Activated CD8-positive, alpha-beta memory T cell treated with anti-CD3 and anti-CD28 coated beads for 24 hours (primary cell): ENCODE measurements at regions not wholly inside any gene's neighbourhood (a gene's known extent, or its start where the extent isn't known, plus 50 kb on each side); places are given as distances from the start of the nearest gene placed in this dataset.
"Not testable (repeated sequence)": the region's sequence is repeated elsewhere in the genome, so short reads cannot be mapped to it uniquely, and the experiment has no call there.

Experiments
- DNase-seq: peaks from one replicate; pipeline ENCODE4 v3.0.0-alpha.2; 2020

DNA sequence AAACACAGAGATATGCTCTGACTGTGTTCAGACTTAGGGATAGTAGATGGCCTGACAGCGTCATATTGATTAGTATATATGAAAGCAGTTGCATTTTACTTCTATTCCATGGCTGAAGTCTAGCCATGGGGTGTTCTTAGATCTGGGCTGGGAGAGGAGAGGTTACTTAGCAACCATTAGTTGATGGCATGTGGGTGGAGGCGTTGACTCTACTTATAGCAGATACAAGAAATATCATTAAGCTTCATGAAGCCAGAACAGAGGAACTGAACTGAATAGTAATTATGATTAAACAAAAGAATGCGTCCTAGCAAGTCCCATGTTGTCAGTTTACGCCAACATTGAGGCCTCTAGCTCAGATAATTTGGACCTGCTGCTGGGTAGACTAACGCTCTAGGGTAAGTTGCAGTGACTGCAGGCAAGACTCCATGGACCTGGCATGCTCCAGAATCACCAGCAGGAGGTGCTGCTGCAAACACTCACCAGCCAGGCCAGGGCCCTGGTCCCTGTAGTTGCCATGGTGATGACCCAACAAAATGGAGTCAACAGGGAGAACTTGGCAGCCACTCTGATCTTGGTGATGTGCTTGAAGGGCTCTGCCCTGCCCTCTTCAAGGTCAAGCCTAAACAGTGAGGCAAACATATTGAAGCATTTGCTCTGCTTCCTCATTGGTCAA is 477.3 kb downstream of the PREX1 start:
- DNase-seq = no peak

DNA sequence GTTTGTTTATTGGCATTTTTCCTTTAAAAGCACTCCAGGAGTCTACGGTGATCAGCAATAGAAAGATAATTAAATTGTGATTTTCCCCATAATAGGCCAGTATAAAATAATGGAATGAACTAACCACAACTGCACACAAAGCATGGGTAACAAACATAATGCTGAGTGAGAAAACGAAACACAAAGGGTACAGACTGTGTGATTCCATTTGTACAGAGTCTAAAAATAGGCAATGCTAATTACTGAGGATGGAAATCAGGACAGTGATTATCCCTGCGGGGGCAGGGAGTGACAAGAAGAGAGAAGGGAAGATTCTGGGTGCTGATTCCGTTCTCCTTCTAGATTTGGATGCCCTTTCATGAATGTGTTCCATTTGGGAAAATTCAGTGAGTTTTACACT is 478.1 kb downstream of the PREX1 start:
- no peak for DNase-seq

DNA sequence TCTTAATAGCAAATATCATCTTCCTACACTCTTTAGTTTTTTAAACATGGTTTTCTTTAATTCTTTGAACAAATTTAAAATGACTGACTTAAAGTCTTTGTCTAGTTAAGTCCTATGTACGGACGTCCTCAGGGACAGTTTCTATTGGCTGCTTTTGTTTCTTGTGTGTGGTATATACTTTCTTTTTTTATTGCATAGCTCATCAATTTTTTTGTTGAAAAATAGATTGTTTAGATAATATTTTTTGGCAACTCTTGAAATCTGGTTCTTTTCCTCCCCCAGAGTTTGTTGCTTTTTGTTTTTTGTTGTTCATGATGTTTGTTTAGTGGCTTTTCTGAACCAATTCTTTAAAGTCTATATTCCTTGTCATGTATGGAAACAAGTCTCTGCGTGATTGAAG is 479.8 kb downstream of the PREX1 start:
- no peak for DNase-seq

DNA sequence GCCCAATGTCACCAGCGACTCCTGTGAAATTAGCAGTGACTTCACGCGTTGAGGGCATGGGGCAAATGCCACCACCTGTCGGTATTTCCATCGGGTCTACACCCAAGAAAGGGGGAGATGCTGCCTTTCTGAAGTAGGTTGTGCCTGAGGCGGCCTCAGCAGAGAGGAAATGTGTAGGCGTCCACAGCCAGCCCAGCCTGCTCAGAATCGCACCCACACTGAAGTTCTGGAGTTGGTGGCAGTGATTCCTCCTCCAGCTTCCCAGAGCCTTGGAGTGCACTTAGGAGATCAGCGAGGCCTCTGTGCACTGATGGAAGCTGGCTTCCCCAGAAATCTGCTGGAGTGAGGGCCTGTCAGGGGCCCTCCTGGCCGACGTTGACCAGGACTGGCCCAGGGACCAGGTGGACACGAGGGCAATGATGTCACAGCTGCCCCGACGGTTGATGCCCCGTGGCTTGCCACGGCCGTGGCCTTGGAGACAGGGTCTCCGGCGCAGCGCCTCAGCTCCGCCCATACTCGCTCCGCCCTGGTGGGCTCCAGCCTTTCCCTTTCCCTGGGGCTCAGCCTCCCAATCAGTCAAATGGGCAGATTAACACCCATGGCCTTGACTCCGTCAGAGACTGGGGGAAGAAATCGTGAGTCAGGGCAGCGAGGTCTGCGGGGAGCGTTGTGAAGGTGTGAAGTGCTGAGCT is 484.8 kb downstream of the PREX1 start:
- DNase-seq = no peak

DNA sequence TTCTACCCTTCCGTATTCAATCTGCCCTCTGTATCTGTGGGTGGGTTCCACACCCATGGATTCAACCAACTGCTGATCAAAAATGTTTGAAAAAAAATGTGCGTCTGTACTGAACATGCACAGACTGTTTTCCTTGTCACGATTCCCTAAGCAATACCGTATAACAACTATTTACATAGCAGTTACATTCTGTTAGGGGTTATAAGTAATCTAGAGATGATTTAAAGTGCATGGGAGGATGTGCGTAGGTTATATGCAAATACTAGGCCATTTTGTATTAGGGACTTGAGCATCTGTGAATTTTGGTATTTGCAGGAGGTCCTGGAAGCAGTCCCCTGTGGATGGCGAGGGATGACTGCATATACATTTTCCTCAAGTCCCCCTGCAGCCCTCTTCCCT is 486.9 kb downstream of the PREX1 start:
- no peak for DNase-seq

DNA sequence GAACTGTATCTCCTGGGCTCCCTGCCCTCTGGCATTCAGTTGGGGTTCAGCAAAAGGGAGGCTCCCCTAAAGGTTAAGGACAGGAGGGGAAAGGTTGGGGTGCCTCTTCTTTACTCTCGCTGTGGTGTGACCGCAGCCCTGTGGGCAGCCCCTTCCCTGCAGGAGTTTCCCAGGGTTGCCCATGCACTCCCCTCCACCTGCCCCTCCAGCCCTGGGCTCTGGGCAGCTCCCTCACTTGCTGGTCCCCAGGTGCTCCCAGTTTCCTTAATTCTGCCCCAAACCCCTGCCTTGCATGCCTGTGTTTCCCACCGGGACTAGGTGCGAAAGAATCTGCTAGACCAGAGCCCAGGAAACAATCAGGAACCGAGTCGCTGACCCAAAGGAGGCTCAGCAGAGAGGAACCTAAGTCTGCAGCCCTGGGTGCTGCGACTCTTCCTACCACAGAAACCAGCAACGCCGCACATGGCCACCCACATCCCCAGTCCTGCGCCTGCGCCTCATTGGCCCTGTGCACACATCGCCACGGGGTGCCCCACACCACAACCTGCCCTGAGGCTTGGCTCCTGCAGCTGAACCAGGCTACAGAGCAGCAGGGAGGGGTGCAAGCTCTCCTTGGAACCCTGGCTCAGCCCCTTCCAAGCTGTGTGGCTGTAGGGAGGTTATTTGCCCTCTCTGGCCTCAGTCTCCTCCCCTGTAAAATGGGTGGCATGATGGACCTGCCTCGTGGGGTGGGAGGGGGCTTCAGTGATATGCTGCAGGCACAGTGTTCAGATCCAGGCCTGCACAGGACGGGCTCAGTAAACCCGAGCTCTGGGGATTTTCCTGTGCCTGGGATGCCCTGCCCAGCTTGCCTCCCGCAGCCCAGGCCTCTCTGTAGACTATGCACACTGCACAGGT is 487.6 kb downstream of the PREX1 start:
- no peak for DNase-seq

DNA sequence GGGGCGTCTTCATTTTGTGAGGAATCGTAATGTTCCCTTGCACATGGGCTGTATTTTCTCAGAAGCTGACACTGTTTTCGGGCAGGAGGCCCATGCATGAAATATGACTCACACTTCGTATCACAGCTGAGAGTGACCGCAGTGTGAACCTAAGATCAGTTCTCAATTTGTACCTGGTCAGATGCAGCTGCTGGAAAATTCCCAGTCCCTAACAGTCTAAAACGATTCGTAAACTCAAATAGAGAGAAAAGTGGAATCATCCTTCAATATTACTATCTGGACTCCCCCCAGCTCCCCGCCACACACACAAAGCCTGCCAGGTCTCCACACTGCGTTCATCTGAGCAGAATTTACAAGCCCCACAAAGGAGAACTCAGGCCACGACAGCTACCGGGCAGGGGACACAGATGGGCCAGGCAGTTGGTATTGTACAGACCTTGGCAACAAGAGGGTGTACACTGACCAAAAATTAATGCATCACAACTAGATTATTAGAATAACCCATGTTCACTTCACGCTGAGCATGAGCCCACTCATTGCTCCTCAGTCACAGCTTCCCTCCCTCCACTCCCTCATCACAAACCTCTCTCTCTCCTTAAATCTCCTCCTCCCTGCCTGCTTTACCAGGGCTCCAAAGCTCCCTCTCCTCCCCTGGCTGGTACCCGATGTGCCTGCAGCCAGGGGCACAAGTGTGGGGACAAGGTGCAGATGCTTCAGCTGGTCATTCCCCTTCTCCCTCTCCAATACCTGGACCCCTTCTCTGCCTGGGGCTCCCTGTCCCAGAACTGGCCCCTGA is 488.4 kb downstream of the PREX1 start:
- no peak for DNase-seq

DNA sequence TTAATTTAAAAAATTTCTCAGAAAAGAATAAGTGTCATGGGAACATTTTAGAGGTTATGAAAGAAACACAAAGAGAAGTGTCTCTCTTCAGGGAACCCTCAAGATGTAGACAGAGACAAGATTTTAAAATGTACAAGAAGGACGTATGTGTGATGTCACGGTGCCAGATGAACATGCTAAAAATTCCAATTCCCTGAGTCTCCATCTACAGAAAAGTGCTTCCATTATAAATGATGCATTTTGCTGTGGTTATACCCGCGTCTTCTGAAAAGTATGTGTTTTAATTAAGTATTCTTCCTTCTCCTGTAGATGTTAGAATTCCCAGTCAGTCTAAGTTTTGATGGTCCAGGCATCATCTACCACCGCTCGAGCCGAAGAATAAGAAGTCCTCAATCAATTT is 489.1 kb downstream of the PREX1 start:
- DNase-seq = no peak

DNA sequence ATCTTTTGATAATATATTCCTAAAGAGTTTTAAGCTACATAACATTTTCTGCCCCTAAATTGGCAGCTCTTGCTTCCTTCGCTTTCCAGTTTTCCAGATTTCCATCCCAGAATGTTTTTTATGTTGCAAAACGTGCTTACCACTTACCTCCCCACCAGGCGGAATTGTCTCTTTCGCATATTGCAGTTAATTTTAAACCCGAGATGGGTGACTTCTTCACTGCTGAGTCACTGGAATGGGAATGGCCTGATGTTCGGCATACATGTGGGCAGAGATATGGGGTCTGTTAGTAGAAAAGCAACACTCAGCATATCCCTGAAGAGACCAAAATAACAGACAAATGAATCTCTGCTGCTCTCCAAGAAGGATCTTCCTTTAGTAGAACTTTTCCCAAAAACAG is 491.2 kb downstream of the PREX1 start:
- no peak for DNase-seq

DNA sequence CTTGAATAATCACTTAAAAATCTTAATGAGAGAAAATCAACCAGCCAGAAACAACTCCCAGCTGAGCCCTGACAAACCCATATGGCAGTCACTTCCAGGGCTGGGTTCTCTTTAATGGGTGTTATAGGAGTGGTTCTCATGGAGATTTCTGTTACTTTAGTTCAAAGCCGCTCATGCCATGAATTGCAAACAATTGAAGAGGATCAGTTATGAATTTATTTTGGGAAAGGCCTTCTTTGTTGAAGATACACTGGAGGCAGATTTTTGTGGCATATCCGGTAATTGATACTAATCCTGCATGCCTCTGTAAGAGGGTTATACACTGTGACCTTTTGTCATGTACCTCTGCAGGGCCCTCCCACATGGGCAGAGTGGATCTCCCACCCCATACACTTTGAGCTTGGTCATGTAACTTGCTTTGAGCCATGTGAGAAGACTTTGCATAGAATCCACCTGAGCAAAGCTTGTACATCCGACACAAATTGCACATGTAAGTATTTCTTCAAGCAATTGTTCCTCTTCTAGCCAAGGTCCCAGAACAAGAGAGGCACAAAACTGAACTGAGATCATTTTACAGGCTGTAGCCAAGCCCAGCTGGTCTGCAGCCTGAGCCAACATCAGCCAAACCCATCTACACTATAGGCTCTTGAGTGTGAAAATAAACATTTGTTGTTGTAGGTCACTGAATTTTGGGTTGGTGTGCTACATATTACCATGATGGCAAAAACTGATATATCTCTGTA is 492.3 kb downstream of the PREX1 start:
- DNase-seq = no peak

DNA sequence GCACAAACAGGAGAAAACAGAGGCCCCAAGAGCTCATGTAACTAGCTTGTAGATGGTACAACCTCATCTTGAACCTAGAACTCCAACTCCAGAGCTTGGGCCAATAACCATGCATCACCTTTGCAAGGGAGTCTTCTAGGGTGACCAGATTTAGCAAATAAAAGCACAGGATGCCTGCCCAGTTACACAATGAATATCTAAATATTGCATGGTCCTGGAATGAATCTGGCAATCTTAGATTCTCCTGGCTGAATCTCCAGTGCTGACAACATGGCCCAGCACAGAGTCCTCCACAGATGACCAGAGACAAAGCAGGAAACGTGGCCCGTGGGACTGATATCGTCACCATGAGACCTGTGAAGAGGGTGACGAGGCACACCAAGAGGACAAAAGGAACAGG is 494.1 kb downstream of the PREX1 start:
- DNase-seq = no peak

DNA sequence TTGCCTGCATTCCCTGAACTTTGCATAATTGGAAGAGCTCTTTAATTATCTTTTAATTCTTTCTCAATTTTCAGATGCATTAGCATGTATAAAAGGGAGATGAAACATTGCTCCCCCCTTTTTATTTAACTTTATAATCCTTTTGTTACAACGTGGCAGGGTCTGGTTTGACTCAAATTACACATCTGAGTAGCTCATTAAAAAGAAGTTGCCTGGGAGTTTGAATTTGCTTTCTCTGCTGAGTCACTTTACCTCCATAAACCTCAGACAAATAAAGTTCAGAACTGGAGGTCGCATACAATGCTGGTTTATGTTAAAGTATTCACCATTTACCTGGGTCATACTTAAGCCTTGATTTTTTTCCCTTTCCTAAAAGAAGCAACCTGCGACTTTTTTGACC is 495.2 kb downstream of the PREX1 start:
- DNase-seq = no peak

DNA sequence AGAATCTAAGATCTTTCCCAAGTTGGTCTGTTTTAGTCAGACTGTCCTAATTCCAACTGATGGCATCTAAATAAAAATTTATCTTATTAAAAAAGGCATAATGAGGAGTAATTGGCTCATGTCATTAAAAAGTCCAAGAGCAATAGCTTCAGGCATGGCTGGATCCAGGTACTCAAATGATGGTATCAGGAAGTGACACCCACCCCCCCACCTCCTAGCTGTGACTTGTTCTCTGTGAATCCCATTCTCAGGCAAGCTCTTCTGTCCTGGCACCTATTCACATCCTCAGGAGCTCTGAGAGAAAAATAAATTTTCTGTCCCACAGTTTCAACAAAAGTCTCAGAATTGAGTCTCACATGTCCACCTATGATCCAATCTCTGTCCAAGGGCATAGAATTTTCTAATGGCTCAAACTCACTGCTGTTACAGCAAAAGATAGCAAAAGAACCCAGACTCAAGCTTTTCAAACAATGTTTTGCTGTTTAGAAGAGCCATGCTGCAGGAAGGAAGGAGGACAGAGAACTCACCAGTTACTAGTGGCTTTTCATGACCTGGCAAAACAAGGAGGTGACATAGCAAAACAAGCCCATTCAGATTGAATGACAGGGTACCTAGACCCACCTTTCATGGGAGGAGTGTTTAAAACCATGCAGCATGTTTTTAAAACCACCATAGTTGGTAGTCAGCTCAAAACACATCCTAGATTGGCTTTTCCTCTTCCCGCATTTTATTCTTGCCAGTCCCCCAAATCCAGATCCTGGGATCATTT is 496.1 kb downstream of the PREX1 start:
- no peak for DNase-seq

DNA sequence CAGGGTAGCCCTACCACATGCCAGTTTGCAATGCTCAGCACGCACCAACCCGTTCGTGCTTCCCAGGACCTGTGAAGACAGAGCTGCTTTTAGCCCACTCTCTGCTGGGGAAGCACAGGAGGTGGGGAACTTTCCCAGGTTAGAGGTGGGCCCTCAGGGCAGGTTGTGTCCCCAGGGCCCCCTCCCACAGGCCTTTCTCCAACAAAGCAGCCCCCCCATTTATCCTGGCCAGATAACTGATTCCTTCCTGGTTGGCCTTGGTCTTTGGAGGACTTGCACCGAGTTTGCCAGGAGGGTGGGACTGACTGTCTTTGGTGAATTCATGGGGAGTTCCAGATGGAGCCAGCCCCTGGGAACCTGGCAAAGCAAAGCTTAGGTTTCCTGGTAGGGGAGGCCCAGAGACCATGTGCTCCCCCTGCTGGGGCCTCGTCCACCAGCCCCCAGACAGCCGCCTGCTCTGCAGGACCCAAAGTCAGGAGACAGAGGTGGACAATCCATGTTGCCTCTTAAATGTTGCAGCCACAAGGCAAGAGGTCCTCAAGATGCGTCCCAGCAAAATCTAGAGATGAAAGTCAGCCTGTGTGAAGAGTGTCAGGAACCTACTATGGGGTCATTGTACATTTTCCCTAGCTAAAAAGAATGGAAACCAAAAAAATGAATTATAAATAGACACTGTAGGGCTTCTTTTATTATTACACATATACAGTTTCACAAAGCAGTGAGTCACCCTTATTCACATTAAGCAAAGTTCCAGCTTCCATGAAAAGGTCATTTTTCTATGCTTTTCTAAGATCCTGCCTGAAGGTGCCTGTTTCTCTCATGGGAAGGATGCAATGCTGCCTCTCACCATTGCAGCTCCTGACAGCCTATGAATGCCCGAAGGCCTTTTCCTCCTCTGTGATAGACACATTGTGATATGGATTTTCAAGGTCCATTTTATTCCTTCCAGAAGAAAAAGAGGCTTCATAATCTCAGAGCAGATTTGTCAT is 497.8 kb downstream of the PREX1 start:
- DNase-seq = no peak

DNA sequence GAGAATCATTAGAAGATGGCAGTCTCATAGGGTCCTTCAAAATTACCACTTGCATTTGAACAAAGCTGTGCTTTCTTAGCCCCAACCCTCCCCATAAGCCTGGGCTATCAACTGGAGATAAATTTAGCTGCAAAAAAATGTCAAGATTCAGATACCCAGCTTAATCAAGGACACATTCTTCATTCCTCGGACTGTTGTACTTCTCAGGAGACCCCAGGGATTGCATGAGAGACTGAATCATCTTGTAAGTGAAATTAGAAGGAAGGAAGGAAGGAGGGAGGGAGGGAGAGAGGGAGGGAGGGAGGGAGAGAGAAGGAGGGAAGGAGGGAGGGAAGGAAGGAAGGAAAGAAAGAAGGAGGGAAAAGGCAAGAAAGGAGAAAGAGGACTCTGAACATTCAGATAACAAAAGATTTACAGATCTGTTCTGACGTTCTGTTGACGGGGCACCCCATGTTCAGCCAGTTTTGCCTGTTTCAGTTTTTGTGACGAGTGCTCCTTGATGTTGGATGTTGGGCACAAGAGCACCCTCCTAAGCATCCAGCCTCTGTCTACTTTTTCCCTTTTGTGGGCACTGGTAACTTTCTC is 498.7 kb downstream of the PREX1 start:
- DNase-seq = no peak

DNA sequence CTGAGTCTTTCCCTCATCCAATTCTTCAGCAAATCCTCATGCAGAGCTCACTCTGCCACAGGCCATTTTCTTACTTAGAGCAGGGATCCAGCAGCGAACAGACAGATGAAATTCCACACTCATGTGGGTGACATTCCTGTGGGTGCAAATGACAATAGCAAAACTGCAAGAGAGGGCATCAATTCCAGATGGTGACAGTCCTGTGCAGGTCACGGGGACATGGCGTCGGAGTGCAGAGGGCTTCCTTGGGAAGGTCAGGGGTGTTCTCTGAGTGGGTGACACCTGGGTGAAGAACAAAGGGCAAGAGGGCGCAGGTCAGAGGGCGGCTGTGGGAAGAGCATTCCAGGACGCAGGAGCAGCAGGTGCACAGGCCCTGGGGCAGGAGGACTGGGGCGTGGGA is 500.0 kb downstream of the PREX1 start:
- not testable (repeated sequence) for DNase-seq

DNA sequence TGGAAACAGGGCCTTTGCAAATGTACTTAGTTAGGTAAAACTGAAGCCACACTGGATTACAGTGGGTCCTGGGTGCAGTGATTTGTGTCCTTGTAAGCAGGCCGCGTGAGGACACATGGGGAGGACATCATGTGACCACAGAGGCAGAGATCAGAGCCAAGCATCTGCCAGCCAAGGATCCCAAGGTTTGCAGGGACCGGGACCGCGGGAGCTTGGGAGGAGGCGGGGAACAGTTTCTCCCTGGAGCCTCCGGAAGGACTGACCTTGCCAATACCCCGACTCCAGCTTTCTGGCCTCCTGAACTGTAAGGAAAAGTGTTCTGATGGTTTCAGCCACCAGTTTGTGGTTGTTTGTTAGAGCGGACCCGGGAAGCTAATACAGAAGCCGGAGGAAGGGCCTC is 500.9 kb downstream of the PREX1 start:
- DNase-seq = no peak

DNA sequence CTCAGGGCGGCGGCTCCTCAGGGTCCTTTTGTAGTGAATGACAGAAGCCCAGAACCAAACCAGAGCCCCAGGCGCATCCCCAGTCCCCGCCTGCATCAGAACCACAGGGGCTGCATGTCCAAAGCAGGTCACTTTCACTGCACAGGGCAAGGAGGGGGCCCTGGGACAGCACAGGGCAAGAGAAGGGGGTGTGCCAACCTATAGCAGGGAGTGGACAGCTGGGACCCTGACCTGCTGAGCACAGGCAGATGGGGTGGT is 501.4 kb downstream of the PREX1 start:
- no peak for DNase-seq

DNA sequence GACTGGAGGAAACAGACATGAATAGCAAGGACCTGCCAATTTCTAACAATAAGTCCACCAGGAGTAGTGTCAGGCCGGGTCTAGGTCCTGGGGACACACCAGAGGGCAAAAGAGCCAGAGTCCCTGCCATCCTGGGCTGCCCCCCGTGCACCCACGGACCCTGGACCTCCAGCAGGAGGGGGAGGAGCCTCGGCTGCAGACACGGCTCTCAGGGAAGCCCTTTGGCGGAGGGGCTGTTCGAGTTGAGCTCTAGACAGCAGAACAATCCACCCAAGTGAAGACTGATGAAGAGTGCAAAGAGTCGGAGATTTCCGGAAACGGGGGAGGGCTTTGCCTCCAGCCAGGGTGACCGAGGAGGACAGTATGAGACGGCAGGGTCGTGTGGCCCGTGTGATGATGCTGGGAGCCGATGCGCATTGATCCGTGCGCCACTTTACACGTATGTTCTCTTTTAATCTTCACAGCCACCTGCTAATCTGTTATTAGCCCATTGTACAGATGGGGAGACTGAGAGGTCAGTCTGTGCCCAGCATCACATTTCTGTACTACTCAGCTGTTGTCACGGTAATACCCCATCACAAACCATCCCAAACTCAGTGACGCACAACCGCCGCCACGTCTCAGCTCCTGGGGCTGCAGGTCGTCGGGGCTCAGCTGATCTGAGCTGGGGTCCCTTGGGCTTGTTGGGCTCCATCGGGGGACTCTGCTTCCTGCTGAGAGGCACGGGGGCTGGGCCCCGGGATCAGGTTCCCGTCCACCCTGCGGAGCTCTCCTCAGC is 502.0 kb downstream of the PREX1 start:
- DNase-seq = no peak
